ENCODE measurements at regions not wholly inside any gene's neighbourhood (a gene's known extent, or its start where the extent isn't known, plus 50 kb on each side); places are given as distances from the start of the nearest gene placed in this dataset.

GRCh38 chr6:82298012-82298411 lies 50.5 kb upstream of the IBTK start:
- no peak overlapping the region for H3K4me3 ChIP-seq (replicated peaks in 1 of 4; ENCODE audit: control extremely low read depth in 1 of 4, insufficient read depth in 1 of 4, low read depth in 3 of 4, low read length in 4 of 4)
- DNase-seq (ENCODE audit: low read depth in 2 of 2), result peak in 1 of 2 donors; percentile 58
- no peak overlapping the region for H2AFZ ChIP-seq (ENCODE audit: low read length)
- no peaks in the 10 kb centered on the region for H3K4me1 ChIP-seq (ENCODE audit: control insufficient read depth, extremely low read depth, insufficient read depth, low read length)
- H3K36me3 ChIP-seq (ENCODE audit: control insufficient read depth, insufficient read depth, low read length), result no peaks in the 10 kb centered on the region
- no peaks in the 10 kb centered on the region for H3K79me2 ChIP-seq (ENCODE audit: control insufficient read depth, insufficient read depth, low read length)
- H3K4me2 ChIP-seq (ENCODE audit: extremely low read depth, insufficient read depth, low read length), result no peak overlapping the region
- no peak overlapping the region for H3K9ac ChIP-seq (ENCODE audit: insufficient read depth, low read length)
- H4K20me1 ChIP-seq (ENCODE audit: control insufficient read depth, extremely low read depth, insufficient read depth, low read length), result no peaks in the 10 kb centered on the region
- no peak overlapping the region for H3K27ac ChIP-seq (ENCODE audit: insufficient read depth, low read length)
- H3K9me3 ChIP-seq (ENCODE audit: control insufficient read depth, insufficient read depth, low read depth, low read length), result no peaks in the 10 kb centered on the region
- H3K27me3 ChIP-seq (ENCODE audit: control insufficient read depth, insufficient read depth, low read length), result no peaks in the 10 kb centered on the region
- TF ChIP-seq CTCF (conservative IDR thresholded peaks at IDR 0.05 in 1 of 2, IDR thresholded peaks at IDR 0.05 in 1 of 2; ENCODE audit: low read depth in 1 of 2, low read length in 2 of 2) (no peak), EZH2 (IDR thresholded peaks at IDR 0.05; ENCODE audit: low read length, missing control alignments) (no peak)
